H9 (cell line): ENCODE measurements at regions not wholly inside any gene's neighbourhood (a gene's known extent, or its start where the extent isn't known, plus 50 kb on each side); places are given as distances from the start of the nearest gene placed in this dataset.

Experiments
- DNase-seq: peaks from one replicate; pipeline ENCODE4 v3.0.0-alpha.2; 2017
- H2AFZ ChIP-seq: one replicate; pipeline ENCODE4 v1.6.1; 2013; ENCODE audit warnings: mild to moderate bottlenecking, low read length, control low read depth, moderate library complexity
- H2AK5ac ChIP-seq: 2 replicates; pipeline ENCODE4 v1.6.1; 2013; ENCODE audit warnings: low read length, control low read depth, mixed read lengths; ENCODE audit not compliant: insufficient read length
- H2BK120ac ChIP-seq: one replicate; pipeline ENCODE4 v1.6.1; 2013; ENCODE audit warnings: low read depth, mild to moderate bottlenecking, low read length, control low read depth, inconsistent platforms; ENCODE audit not compliant: poor library complexity, severe bottlenecking
- H2BK12ac ChIP-seq: 2 replicates; pipeline ENCODE4 v1.6.1; 2013; ENCODE audit warnings: low read length, control low read depth, mixed read lengths, low read depth; ENCODE audit not compliant: insufficient read length
- H2BK15ac ChIP-seq: 2 replicates; pipeline ENCODE4 v1.6.1; 2013; ENCODE audit warnings: low read depth, low read length, control low read depth
- H2BK20ac ChIP-seq: one replicate; pipeline ENCODE4 v1.6.1; 2013; ENCODE audit warnings: low read depth, mild to moderate bottlenecking, low read length, control low read depth, inconsistent platforms; ENCODE audit not compliant: poor library complexity, severe bottlenecking
- H2BK5ac ChIP-seq: 2 replicates; pipeline ENCODE4 v1.6.1; 2013; ENCODE audit warnings: low read length, control low read depth, mixed read lengths; ENCODE audit not compliant: insufficient read length
- H3K14ac ChIP-seq: 2 replicates; pipeline ENCODE4 v1.6.1; 2013; ENCODE audit warnings: low read length, control low read depth; ENCODE audit not compliant: insufficient read depth
- H3K18ac ChIP-seq: 2 replicates; pipeline ENCODE4 v1.6.1; 2013; ENCODE audit warnings: low read depth, mild to moderate bottlenecking, mixed read lengths, low read length, control low read depth; ENCODE audit not compliant: insufficient read length
- H3K23ac ChIP-seq: 2 replicates; pipeline ENCODE4 v1.6.1; 2013; ENCODE audit warnings: low read length, control low read depth, mixed read lengths, low read depth; ENCODE audit not compliant: insufficient read length
- H3K23me2 ChIP-seq: 2 replicates; pipeline ENCODE4 v1.6.1; 2013; ENCODE audit warnings: low read depth, mild to moderate bottlenecking, mixed read lengths, low read length, control low read depth; ENCODE audit not compliant: insufficient read length, poor library complexity, severe bottlenecking
- H3K27ac ChIP-seq: 2 replicates; pipeline ENCODE4 v1.5.1; 2013; ENCODE audit warnings: low read length, control low read depth, mixed read lengths, low read depth; ENCODE audit not compliant: insufficient read length
- H3K27me3 ChIP-seq: 2 replicates; pipeline ENCODE4 v1.6.1; 2013; ENCODE audit warnings: low read length, control low read depth, inconsistent platforms; ENCODE audit not compliant: insufficient read depth
- H3K4ac ChIP-seq: 2 replicates; pipeline ENCODE4 v1.6.1; 2013; ENCODE audit warnings: low read depth, mild to moderate bottlenecking, control low read depth, inconsistent platforms, low read length, moderate library complexity
- H3K4me1 ChIP-seq: 2 replicates; pipeline ENCODE4 v1.6.1; 2013; ENCODE audit warnings: low read length, control low read depth, inconsistent platforms; ENCODE audit not compliant: insufficient read depth
- H3K4me2 ChIP-seq: 2 replicates; pipeline ENCODE4 v1.6.1; 2013; ENCODE audit warnings: low read length, control low read depth, mixed read lengths; ENCODE audit not compliant: insufficient read length, insufficient read depth
- H3K56ac ChIP-seq: 2 replicates; pipeline ENCODE4 v1.6.1; 2013; ENCODE audit warnings: low read depth, mild to moderate bottlenecking, mixed read lengths, low read length, control low read depth; ENCODE audit not compliant: insufficient read length
- H3K79me1 ChIP-seq: 2 replicates; pipeline ENCODE4 v1.6.1; 2013; ENCODE audit warnings: low read depth, mild to moderate bottlenecking, moderate library complexity, low read length, control low read depth, inconsistent platforms; ENCODE audit not compliant: insufficient read depth, poor library complexity, severe bottlenecking
- H3K79me2 ChIP-seq: 2 replicates; pipeline ENCODE4 v1.6.1; 2013; ENCODE audit warnings: low read length, control low read depth, inconsistent platforms; ENCODE audit not compliant: insufficient read depth
- H3K9ac ChIP-seq: 2 replicates; pipeline ENCODE4 v1.6.1; 2013; ENCODE audit warnings: low read length, control low read depth, mixed read lengths; ENCODE audit not compliant: insufficient read length; ENCODE audit errors: extremely low read depth
- H3K9me3 ChIP-seq: one replicate; pipeline ENCODE4 v1.6.1; 2013; ENCODE audit warnings: low read depth, low read length, inconsistent platforms; ENCODE audit not compliant: control insufficient read depth
- H3T11ph ChIP-seq: one replicate; pipeline ENCODE4 v1.6.1; 2013; ENCODE audit warnings: mild to moderate bottlenecking, low read length, control low read depth, inconsistent platforms
- H4K20me1 ChIP-seq: one replicate; pipeline ENCODE4 v1.6.1; 2013; ENCODE audit not compliant: control insufficient read depth, insufficient read length, insufficient read depth
- H4K5ac ChIP-seq: 2 replicates; pipeline ENCODE4 v1.6.1; 2013; ENCODE audit warnings: low read depth, mild to moderate bottlenecking, mixed read lengths, low read length, control low read depth; ENCODE audit not compliant: insufficient read length
- H4K8ac ChIP-seq: replicated peaks from 2 replicates; pipeline ENCODE4 v1.6.1; 2013; ENCODE audit warnings: low read length, control low read depth, mixed read lengths, low read depth; ENCODE audit not compliant: insufficient read length
- H4K91ac ChIP-seq: 2 replicates; pipeline ENCODE4 v1.6.1; 2013; ENCODE audit warnings: low read depth, mild to moderate bottlenecking, moderate library complexity, mixed read lengths, low read length, control low read depth; ENCODE audit not compliant: insufficient read length
- H3K27ac Mint-ChIP-seq, 3 experiments: 2 replicates in 2 of 3; 3 replicates in 1 of 3; pipeline ENCODE4 v1.8.0; 2020 to 2021; ENCODE audit warnings: mixed read lengths in 3 of 3, mild to moderate bottlenecking in 1 of 3, moderate library complexity in 1 of 3
- H3K27me3 Mint-ChIP-seq: 2 replicates; pipeline ENCODE4 v1.8.0; 2021; ENCODE audit warnings: low read depth, mild to moderate bottlenecking, moderate library complexity, mixed read lengths
- H3K36me3 Mint-ChIP-seq, 3 experiments: 2 replicates in 2 of 3; 3 replicates in 1 of 3; pipeline ENCODE4 v1.8.0; 2020 to 2021; ENCODE audit warnings: low read depth in 3 of 3, mixed read lengths in 3 of 3; ENCODE audit not compliant: insufficient read depth in 1 of 3
- H3K4me1 Mint-ChIP-seq, 2 experiments: 2 replicates each; pipeline ENCODE4 v1.8.0; 2020; ENCODE audit warnings: mixed read lengths in 2 of 2
- H3K4me3 Mint-ChIP-seq, 2 experiments: 2 replicates in 1 of 2; 3 replicates in 1 of 2; pipeline ENCODE4 v1.8.0; 2020 to 2021; ENCODE audit warnings: mild to moderate bottlenecking in 2 of 2, mixed read lengths in 2 of 2, moderate library complexity in 1 of 2
- H3K9me3 Mint-ChIP-seq, 2 experiments: 2 replicates in 1 of 2; 3 replicates in 1 of 2; pipeline ENCODE4 v1.8.0; 2020; ENCODE audit warnings: mild to moderate bottlenecking in 2 of 2, mixed read lengths in 2 of 2, moderate library complexity in 1 of 2
- WGBS: extraction: QIAGEN DNeasy Blood & Tissue Kit; methylation state at CpG from one replicate; pipeline ENCODE4 v1.1.7; 2013; ENCODE audit warnings: missing lambda C conversion rate, low lambda C conversion rate, mixed read lengths; ENCODE audit not compliant: insufficient read length; ENCODE audit errors: extremely low coverage; 5-methylcytosine and 5-hydroxymethylcytosine counted together
- TF ChIP-seq, protein P1 (sequence below): fragments of 200-600 bp; sonication (generic); conservative IDR thresholded peaks from 3 replicates; pipeline ENCODE4 v1.8.0; 2021; ENCODE audit warnings: antibody characterized with exemption, mild to moderate bottlenecking

DNA sequence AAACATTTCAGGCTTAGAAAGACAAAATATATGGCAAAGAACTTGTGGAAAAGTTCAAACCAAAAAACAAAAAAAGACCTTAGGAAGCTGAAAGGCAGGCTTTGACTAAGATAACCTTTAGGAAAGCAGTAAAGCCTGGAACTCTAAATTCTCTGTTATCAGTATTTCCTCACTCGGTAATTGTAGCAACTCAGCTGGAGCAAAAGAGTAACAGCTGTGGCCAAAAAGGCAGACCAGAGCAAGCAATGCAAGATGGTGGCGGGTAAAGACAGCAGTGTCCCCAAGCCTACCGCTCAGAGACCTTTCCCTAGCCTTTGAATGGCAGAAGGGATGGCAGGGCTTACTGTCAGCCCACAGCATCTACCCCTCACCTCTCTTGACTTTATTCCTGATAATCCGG, 63.1 kb upstream of the KLHL13 start:
- H3K9me3 ChIP-seq = peaks cover 28% of the 10 kb centered on the region
- H2BK120ac ChIP-seq = no peak overlapping the region
- H3K23me2 ChIP-seq = no peaks in the 10 kb centered on the region
- TF ChIP-seq, protein P1, sequence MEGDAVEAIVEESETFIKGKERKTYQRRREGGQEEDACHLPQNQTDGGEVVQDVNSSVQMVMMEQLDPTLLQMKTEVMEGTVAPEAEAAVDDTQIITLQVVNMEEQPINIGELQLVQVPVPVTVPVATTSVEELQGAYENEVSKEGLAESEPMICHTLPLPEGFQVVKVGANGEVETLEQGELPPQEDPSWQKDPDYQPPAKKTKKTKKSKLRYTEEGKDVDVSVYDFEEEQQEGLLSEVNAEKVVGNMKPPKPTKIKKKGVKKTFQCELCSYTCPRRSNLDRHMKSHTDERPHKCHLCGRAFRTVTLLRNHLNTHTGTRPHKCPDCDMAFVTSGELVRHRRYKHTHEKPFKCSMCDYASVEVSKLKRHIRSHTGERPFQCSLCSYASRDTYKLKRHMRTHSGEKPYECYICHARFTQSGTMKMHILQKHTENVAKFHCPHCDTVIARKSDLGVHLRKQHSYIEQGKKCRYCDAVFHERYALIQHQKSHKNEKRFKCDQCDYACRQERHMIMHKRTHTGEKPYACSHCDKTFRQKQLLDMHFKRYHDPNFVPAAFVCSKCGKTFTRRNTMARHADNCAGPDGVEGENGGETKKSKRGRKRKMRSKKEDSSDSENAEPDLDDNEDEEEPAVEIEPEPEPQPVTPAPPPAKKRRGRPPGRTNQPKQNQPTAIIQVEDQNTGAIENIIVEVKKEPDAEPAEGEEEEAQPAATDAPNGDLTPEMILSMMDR = no peak
- no peak overlapping the region for H2BK15ac ChIP-seq
- H3K23ac ChIP-seq = no peak overlapping the region
- Mint-ChIP-seq H3K4me1 (peaks cover 18 to 19% of the 10 kb centered on the region in 2 experiments), H3K4me3 (no peak overlapping the region), H3K27ac (no peak overlapping the region), H3K27me3 (no peaks in the 10 kb centered on the region; the same call in 1 of the 2 replicates), H3K9me3 (peaks cover 7 to 54% of the 10 kb centered on the region in 2 experiments), H3K36me3 (no peaks in the 10 kb centered on the region)
- H3K9ac ChIP-seq = no peak overlapping the region
- no peak overlapping the region for H2BK20ac ChIP-seq
- H2BK12ac ChIP-seq = no peak overlapping the region
- H3K4me1 ChIP-seq = no peaks in the 10 kb centered on the region
- no peak overlapping the region for H2BK5ac ChIP-seq
- H4K5ac ChIP-seq = no peak overlapping the region
- no peak overlapping the region for H3K14ac ChIP-seq
- H3T11ph ChIP-seq = no peak overlapping the region
- no peak overlapping the region for H4K91ac ChIP-seq
- H4K8ac ChIP-seq = no peak overlapping the region
- H3K79me1 ChIP-seq = no peaks in the 10 kb centered on the region
- no peak overlapping the region for H2AK5ac ChIP-seq
- H3K4ac ChIP-seq = no peak overlapping the region
- whole genome bisulfite sequencing = no CpG with 5 or more reads among the region's 4 CpGs
- no peak overlapping the region for H3K56ac ChIP-seq
- no peaks in the 10 kb centered on the region for H3K27me3 ChIP-seq
- no peak overlapping the region for H2AFZ ChIP-seq
- H3K4me2 ChIP-seq = no peak overlapping the region
- DNase-seq = no peak
- H3K18ac ChIP-seq = no peak overlapping the region
- no peak overlapping the region for H3K27ac ChIP-seq
- H3K79me2 ChIP-seq = no peaks in the 10 kb centered on the region
- no peaks in the 10 kb centered on the region for H4K20me1 ChIP-seq
